SW 1271 (cell line): ENCODE measurements at regions not wholly inside any gene's neighbourhood (a gene's known extent, or its start where the extent isn't known, plus 50 kb on each side); places are given as distances from the start of the nearest gene placed in this dataset.

Experiments
- DNase-seq, 2 experiments: peaks; one replicate each; lab custom pipeline; 2025; lab: John Stamatoyannopoulos, UW

DNA sequence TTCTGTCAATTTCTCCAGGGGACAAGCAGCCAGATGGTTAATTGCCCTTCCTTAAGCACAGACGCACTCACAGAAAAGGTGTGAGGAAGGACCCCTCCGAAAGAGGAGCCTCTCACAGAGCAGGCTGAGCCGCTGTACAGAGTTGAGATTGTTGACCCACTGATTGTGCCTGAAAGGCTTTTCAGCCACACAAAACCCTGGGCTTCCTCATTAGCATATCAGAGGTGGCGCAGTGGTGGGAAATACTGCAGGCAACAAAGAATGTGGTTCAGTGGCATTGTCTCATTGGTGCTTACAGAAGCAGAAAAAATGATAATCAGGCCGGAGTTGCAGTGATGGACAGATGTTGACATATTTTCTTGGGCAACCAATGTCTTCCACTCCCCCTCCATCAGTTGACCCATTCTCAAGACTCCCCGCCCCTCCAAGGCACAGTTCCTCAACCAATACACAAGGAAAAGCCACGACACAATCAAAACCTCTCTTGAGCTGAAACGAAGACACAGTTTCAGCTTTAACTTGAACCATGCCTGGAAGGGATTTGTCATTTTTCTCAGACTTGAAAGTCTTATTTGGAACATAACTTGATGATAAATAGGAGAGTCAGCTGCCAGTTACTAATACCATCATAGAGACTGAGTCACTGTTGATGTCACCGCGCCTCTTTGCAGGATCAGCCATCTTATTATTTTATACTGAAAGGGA is 53.1 kb downstream of the ATXN3L start:
- DNase-seq, result no peak

DNA sequence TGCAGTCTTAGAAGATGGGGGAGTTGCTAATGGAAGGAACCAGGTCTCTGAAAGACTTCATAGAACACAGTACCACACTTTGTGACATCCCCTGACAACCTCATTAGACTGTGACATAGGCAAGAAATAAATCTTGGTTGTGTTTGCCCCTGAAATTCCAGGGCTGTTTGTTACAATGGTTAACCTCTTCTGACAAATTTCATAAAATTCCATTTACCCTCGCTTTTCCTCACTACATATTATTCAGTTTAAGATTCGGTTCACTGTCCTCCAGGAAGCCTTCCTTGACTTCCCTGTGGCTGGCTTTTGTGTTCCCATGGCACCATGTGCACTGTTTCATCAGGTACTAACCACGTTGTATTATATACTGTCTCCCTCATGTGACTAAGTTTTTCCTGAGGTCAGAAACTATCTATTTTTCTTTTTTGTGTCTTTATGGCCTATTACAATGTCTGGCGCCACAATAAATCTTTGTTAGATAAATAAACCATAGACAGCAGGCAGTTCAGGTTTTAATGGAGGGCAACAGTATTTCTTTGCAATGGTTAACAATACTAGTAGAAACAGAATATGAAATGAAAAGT is 54.2 kb downstream of the ATXN3L start:
- no peak for DNase-seq

DNA sequence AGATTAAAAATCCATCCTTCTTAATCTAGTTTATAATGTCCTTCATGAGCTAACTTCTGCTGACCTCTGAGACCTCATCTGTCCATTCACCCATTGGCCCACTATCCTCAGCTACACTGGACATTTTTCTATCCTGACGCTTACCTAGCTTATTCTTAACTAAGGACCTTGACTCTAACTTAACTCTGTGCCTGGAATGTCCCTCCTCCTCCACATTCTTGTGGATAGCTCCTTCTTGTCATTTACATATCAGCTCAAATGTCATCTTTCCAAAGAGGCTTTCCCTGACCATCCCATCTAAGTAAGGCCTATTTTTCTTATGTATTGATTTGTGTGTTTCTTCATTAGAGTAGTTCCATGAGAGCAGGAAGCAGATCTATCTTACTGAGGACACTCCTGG is 54.7 kb downstream of the ATXN3L start:
- DNase-seq, result no peak

DNA sequence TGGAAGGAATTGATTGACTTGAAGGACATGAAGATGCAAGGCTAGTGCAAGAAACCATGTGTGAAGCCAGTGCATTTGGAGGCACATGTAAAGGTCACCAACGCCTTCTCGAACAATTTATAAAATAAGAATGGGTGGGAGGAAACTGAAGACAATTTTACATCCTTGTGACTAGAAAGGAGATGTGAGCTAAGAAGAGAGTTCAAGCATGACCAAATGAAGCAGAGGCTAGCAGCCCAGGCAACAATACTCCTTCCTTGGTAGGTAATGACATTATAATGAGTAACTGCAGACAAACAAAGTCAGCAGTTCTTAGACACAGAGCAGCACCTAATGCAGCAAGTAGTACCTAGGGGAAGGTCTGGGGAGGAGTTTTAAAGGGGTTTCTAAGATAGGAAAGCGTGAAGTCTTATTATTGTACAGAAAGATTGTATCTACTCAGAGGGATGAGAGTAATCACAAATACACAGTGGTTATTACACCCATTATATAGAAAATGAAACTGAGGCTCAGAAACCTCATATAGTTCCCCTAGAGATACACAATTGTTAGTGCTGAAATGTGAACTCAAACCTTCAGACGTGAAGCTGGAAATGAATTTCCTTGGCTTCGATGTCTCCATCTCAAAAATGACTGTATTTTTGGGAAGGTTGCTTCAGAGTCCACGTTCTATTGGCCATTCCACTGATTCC is 56.1 kb downstream of the ATXN3L start:
- DNase-seq, result no peak

DNA sequence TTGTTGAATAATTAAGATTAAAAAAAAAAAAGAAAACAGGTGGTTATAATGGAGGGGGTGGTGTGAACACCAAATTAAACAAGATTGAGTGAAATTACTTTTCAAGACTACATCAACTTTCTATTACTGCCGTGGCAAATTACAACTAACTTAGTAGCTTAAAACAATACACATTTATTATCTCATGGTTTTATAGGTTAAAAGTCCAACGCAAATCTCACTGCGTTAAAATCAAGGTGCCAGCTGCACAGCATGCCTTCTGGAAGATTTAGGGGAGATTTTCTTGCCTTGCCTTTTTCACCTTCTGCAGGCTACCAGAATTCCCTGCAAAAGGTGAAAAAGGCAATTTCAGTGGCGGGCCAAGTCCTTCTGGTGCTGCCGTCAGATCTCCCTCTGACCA is 58.5 kb downstream of the ATXN3L start:
- DNase-seq, result no peak

DNA sequence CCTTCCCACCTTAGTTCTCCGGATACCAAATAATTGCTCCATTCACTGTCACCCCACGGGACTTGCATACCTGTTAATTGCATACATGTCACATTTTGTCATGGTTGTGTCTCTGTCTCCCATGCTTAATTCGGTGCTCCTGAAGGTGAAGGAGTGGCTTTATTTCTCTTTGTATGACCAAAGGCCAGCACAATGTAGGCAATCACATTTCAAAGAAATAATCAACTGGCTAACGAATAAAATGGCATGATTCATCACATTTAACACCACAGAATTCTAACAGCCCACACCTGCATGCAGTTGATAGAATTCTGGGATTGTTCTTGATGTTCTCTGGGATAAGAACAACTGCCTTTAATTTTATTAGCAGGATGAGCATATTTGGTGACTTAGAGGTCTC is 59.3 kb downstream of the ATXN3L start:
- no peak for DNase-seq

DNA sequence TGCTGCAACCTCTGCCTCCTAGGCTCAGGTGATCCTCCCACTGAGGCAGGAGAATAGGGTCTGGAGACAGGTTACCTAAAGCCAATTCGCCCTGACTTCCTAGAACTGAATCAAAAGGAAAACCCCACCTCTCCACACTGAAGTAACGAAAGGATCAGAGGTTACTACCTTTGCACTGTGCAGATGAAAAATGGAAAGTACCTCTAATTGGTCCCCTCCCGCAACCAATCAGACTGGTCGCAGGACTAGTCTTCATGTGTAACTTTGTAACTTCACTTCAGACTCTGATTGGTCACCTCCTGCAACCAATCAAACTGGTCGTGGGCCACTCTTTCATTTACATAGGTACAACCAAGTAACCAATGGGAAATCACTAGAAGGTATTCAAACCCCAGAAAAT is 61.1 kb downstream of the ATXN3L start:
- no peak for DNase-seq

DNA sequence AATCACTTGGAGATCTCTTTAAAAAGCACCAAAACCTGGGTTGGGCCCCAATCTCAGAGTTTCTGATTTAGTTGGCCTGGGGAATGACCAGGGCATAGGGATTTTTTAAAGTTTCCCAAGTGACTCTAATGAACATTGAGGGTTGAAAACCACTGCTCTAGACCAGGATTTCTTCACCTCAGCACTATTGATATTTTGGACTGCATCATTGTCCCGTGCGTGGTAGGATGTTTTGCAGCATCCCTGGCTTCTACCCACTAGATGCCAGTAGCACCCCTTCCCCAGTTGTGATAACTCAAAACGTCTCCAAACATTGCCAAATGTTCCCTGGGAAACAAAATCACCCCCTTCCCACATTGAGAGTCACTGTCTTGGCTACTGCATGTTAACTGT is 61.8 kb downstream of the ATXN3L start:
- no peak for DNase-seq

DNA sequence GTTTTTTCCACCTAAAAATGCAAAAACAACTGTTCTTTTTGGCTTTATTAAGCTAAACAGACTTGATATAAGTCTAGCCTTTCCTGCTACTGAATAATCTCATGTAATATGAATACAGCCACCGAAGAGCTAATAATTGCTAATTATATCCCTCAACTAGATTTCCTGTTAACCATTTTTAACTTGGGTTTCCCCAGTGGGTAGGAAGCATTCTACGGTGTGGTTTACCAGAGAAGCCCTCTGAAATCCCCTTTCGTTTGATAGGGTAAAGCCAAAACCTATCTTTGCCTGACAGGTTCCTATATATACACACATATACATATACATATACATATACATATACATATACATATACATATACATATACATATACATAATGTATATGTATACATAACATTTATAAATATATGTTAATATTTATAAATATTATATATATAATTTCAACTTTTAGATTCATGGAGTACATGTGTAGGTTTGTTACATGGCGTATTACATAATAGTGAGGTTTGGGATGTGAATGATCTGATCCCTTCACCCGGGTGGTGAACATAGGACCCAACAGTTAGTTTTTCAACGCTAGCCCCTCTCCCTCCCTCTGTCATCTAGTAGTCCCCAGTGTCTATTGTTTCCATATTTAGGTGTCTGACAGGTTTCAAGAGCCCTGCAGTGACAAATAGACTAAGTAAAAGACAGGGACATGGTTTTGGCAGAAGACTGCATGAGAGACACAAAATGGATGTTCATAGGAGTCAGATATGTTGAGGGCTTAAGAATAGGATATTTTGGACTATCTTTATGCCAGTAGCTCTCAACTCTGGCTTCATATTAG is 62.4 kb downstream of the ATXN3L start:
- no peak for DNase-seq

DNA sequence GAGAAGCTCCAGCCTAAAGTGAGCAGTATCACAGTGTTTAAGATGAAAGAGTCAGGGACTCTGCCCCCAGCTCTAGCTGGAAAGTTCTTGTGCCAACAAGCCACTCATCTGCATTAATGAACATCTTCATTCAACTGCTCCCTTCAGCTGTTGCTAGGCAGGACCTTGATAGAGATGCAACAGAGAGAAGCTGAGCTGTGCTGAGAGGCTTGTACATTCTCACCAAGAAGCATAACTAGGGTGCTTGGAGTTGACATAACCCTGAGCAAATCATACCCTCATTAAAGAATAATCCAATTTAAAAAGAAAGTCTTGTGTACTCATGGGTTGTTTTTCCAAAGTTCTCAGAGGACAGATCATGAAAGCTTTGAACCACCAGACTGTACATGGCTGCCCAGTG is 63.2 kb downstream of the ATXN3L start:
- DNase-seq, result no peak

DNA sequence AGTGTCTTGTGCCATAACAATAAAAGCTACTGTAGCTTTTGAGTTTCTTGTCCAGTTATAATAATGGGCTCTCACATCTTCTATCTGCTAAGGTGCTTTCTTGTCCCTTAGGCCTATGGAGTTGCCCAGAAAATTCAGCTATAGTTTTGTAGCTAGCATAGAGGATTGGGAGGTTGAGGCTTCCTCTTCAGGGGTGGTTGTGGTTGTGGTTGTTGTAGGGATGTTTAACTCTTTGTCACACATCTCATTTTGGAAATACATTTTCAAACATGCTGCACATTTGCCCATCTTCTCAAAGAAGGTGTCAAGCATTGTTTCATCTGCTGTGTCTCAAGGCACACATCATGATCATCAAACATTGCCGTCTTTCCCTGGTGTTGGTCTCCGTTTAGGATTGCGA is 65.0 kb downstream of the ATXN3L start:
- no peak for DNase-seq

DNA sequence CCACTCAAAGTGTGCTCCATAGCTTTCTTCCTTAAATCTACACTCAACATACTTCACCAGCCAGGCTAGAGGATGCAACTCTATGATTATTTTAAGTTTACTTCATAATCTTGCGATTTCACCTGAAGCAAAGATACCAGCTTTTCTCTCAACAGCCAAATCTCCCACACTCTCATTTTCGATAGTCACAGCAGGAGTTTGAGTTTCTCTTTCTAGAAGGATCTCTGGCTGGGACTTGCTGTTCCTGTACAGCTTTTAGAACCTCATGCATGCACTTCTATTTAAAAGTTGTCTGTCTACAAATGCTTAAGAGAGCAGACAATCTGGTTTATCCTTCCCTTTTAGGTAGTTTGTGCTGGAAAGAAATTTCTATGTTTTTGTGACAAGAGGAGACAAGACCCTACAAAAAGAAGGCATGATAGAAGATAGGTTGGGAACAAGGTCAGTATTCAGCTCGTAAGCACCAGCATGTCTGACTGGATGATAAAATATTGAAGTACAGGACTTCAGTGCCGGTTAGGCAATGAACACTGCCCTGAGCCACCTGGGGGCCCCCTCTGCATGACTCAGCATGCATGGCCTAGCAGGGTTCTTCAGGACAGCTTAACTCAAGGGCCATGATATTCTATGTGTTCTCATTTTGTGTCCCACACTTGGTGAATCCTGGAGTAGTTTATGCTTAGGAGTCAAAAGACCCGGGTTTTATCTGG is 65.6 kb downstream of the ATXN3L start:
- no peak for DNase-seq

DNA sequence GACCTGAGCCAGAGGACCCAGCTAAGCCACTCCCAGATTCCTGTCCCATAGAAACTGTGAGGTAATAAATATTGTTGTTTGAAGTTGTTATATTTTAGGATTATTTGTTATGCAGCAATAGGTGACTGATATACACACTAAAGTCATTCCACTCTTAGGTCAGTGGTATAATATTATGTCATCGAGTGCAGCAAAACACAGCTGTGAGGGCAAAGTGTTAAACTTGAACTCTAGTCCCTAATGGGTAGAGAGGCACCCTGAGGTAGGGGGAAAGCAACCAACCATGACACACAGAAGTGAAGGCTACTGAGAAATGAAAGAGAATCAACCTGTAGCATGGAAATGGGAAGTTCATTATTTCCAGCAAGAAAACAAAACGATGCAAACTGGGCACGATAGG is 66.6 kb downstream of the ATXN3L start:
- DNase-seq, result no peak

DNA sequence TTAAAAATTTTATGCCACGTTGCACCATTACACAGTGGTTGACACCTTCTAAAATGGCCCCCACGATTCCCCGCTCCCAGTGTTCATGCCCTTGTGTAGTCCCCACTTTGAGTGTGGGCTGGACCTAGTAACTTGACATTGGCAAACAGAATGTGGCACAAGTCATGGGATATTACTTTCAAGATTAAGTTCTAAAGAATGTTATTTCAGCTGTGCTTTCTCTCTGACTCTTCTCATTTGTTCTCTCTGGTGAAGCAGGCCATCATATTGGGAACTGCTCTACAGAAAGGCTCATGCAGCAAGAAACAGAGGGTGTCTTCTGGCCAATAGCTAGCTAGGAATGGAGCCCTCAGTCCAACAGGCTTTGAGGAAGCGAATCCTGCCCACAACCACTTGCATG is 67.1 kb downstream of the ATXN3L start:
- no peak for DNase-seq

DNA sequence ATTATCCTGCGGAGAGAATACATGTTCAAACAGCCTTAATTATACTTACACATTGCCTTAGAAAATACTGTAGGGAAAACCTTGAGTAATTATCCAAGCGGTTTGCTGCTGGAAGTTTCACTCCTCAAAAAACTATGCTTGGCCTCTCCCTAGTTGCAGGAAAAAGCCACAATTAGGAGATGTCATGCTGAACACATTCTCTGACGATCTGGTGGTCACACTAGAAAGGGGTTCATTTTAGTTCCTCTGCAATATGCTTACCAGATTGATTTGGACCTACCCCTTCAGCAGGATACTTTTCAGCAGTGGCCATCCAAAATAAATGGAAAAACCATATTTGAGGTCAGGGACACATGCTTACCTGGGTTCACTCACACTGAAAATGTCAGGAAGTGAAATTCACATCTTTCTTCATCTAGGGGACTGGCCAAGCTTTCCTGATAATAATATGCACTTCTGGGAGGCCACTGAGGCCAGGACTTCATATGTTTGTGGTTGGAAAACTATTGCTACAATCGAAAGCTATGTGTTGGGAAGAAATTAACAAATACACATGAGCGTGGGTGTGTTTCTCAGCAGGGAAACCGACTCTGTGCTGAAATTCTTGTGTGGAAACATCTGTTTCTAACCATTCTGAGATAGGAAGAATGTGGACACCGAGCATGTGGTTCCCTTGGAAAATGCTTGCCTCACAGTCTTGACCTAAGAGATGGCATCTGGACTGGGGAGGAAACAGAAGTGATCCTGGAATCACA is 68.8 kb downstream of the ATXN3L start:
- DNase-seq, result no peak

DNA sequence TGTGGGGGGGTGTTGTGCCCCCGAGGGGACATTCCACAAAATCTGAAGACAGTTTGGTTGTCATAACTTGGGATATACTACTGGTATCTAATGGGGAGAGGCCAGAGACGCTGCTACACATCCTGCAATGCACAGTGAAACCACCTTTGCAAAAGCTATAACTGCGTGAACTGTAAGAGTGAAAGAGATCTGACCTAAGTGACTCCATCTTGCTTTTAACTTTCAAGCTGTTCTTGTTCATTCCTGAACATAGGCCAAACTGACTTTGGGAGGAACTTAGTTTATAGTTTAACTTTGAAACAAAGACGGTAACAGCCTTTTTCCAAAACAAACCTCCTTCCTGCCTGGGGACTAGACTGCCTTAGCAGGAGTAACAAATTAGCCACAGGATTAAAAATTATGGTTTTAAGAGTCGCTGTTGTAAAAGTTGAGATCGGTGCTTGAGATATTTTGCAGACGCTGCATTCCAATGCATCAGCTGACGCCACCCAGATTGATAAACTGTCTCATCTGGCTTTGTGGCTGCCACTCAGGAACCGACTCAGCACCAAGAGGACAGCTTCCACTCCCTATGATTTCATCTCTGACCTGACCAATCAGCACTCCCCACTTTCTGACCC is 70.9 kb downstream of the ATXN3L start:
- DNase-seq, result no peak

DNA sequence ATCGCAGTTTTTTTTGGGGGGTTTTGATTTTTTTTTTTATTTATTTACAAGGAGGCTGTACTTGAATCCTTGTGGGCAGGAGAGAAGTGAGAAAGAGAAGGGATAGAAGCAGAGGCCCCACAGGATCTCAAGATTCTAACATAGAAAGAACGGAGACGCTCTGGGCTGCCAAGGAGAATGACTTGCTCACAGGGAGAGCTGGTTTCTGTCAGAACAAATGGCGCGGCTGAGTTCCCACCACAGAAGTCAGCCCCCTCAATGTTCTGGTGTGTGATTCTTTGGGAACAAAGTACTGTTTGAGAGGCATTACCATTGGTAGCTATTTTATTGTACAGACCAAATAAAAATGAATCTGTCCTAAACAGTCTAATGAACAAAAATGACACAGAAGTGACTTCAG is 80.6 kb downstream of the ATXN3L start:
- DNase-seq, result no peak

DNA sequence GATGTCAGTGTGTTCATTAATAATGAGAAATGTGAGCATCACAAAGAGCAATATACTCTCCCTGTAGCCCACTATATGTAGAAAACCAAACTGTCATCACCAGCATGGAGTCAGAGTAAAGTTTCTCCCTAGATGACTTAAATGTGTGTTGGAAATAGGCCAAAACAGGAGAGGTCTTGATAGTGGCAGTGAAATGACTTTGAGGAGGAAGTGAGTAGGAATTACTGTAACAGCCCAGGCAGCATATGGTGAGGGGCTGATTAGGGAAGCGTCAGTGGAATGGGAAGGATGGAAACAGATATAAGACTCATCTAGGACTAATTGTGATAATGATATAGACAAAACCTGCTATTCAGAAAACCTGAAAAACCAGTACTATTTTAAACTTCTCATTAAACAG is 83.9 kb downstream of the ATXN3L start:
- no peak for DNase-seq

DNA sequence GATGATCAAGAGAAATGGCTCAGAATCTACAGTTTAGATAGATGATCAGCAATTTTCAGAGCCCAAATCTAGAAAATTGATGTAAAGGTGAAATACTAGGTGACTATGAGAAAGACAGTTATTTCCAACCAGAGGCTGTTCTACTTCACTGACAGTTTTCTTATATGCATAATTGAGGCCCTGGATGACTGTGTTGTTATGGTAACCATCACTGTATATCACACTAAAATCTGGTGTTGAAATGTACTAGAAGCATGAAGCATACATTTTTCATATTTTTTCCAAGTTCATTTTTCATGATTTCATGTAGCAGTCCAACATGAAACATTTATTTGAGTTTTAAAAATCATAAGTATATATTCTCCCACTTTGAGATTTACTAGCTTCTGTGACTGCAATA is 87.4 kb downstream of the ATXN3L start:
- no peak for DNase-seq

DNA sequence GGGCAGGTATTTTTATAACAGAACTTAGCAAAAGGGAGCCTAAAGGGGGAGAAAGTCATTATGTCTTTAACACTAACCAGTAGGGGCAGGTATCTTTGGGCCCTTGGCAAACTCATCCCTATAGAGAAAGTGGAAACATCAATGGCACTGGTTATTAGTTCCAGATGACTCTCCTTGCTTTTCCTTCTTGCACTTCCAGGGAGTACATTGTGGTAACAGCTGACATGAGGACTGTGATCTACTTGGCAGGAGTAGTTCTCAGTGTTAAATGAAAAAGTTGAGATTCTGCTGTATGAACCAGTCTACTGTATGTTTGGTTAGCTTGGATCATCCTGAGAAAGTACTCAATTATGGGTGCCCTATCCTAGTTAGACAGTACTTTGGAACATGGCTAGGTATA is 93.6 kb downstream of the ATXN3L start:
- DNase-seq, result no peak
